HG03520 (cell line): ENCODE measurements at regions not wholly inside any gene's neighbourhood (a gene's known extent, or its start where the extent isn't known, plus 50 kb on each side); places are given as distances from the start of the nearest gene placed in this dataset.
"Not testable (repeated sequence)": the region's sequence is repeated elsewhere in the genome, so short reads cannot be mapped to it uniquely, and the experiment has no call there.

Experiments
- ATAC-seq: cut with Tn5 transposase; IDR thresholded peaks from one replicate; pipeline ENCODE4 v1.9.1; 2021; ENCODE audit warnings: mild to moderate bottlenecking, moderate library complexity; ENCODE audit not compliant: unreplicated experiment

- no peak for ATAC-seq
These were observed 285.5 kb upstream of the NETO1 start for GRCh38 chr18:73153271-73153670.

- ATAC-seq = no peak
These were observed 283.3 kb upstream of the NETO1 start for GRCh38 chr18:73151086-73151485.

GRCh38 chr18:73150199-73150598 is 282.4 kb upstream of the NETO1 start:
- no peak for ATAC-seq

- ATAC-seq = no peak
These were observed 279.8 kb upstream of the NETO1 start for GRCh38 chr18:73147590-73147989.

- no peak for ATAC-seq
These were observed 276.2 kb upstream of the NETO1 start for GRCh38 chr18:73144030-73144429.

- no peak for ATAC-seq
These were observed 268.3 kb upstream of the NETO1 start for GRCh38 chr18:73136134-73136533.

GRCh38 chr18:73124175-73124574 is 256.4 kb upstream of the NETO1 start:
- no peak for ATAC-seq

- no peak for ATAC-seq
These were observed 253.4 kb upstream of the NETO1 start for GRCh38 chr18:73121207-73121606.

- ATAC-seq = no peak
These were observed 252.8 kb upstream of the NETO1 start for GRCh38 chr18:73120626-73121025.

- ATAC-seq = no peak
These were observed 251.8 kb upstream of the NETO1 start for GRCh38 chr18:73119574-73119973.

GRCh38 chr18:73118121-73118816 is 250.5 kb upstream of the NETO1 start:
- no peak for ATAC-seq

GRCh38 chr18:73110307-73110706 is 242.5 kb upstream of the NETO1 start:
- ATAC-seq = no peak

GRCh38 chr18:73101977-73102376 is 234.2 kb upstream of the NETO1 start:
- no peak for ATAC-seq

GRCh38 chr18:73101491-73101890 is 233.7 kb upstream of the NETO1 start:
- not testable (repeated sequence) for ATAC-seq

GRCh38 chr18:73099759-73100158 is 232.0 kb upstream of the NETO1 start:
- ATAC-seq = no peak

- ATAC-seq = no peak
These were observed 226.0 kb upstream of the NETO1 start for GRCh38 chr18:73093687-73094250.

- ATAC-seq = no peak
These were observed 220.7 kb upstream of the NETO1 start for GRCh38 chr18:73088445-73088844.

- ATAC-seq = no peak
These were observed 219.6 kb upstream of the NETO1 start for GRCh38 chr18:73087282-73087977.

GRCh38 chr18:73079920-73080319 is 212.1 kb upstream of the NETO1 start:
- no peak for ATAC-seq

- ATAC-seq = no peak
These were observed 193.0 kb upstream of the NETO1 start for GRCh38 chr18:73060666-73061288.

- no peak for ATAC-seq
These were observed 191.5 kb upstream of the NETO1 start for GRCh38 chr18:73059280-73059679.

GRCh38 chr18:73047688-73048087 is 179.9 kb upstream of the NETO1 start:
- ATAC-seq = no peak
